Esophagus squamous epithelium (tissue), 5 donors: ENCODE measurements at regions not wholly inside any gene's neighbourhood (a gene's known extent, or its start where the extent isn't known, plus 50 kb on each side); places are given as distances from the start of the nearest gene placed in this dataset.

Experiments used
- DNase-seq: peaks from one replicate; lab custom pipeline; 2025; lab: John Stamatoyannopoulos, UW
- H3K27ac ChIP-seq, 4 donors: fragments of 200-600 bp; sonication (generic); one replicate each; pipeline ENCODE4 v1.5.1; 2016 to 2019; ENCODE audit warnings: mild to moderate bottlenecking in 1 of 4
- H3K27me3 ChIP-seq, 4 donors: fragments of 200-600 bp; sonication (generic); 1 replicate in 3 of 4; 2 replicates in 1 of 4; pipeline versions ENCODE4 v1.5.1 to v1.6.0; 2017 to 2021; ENCODE audit warnings: antibody characterized with exemption in 1 of 4
- H3K36me3 ChIP-seq, 3 donors: fragments of 200-600 bp; sonication (generic); one replicate each; pipeline ENCODE4 v1.5.1; 2016 to 2019
- H3K4me1 ChIP-seq, 3 donors: fragments of 200-600 bp; sonication (generic); one replicate each; pipeline ENCODE4 v1.5.1; 2017 to 2019
- H3K4me3 ChIP-seq, 4 donors: fragments of 200-600 bp; sonication (generic); 1 replicate in 3 of 4; 2 replicates in 1 of 4; pipeline ENCODE4 v1.5.1; 2016 to 2019; ENCODE audit warnings: mild to moderate bottlenecking in 2 of 4, moderate library complexity in 1 of 4
- H3K9me3 ChIP-seq, 3 donors: fragments of 200-600 bp; sonication (generic); one replicate each; pipeline ENCODE4 v1.5.1; 2016 to 2019
- CTCF ChIP-seq, 6 experiments: fragments of 450-650 bp in 4 of 6; fragments of 200-600 bp in 2 of 6; sonication (generic) in 2 of 6; IDR thresholded peaks; one replicate each; pipeline ENCODE4 v1.5.1; 2016 to 2019; ENCODE audit warnings: antibody characterized with exemption in 6 of 6, mild to moderate bottlenecking in 4 of 6, moderate library complexity in 4 of 6
- POLR2A ChIP-seq, 4 donors: fragments of 450-650 bp; IDR thresholded peaks; one replicate each; pipeline ENCODE4 v1.6.1; 2017; ENCODE audit warnings: antibody characterized with exemption in 4 of 4, mild to moderate bottlenecking in 4 of 4, moderate library complexity in 3 of 4
- WGBS, 2 donors: methylation state at CpG; one replicate each; pipeline ENCODE4 v1.1.5; 2018; 5-methylcytosine and 5-hydroxymethylcytosine counted together
- intact Hi-C: fragments of 100-400 bp; cut with DNase I; formaldehyde crosslinking; loops from one replicate; pipeline ENCODE4 v1.15.0; 2022
- donor health status: DM: yes; HTN: yes; CAD: no.

GRCh38 chr1:244962130-244962529, 97.8 kb upstream of the HNRNPU start:
- Histone ChIP-seq H3K36me3 (no peaks in the 10 kb centered on the region), H3K27me3 (no peaks in the 10 kb centered on the region), H3K27ac (no peak overlapping the region), H3K4me3 (no peak overlapping the region), H3K9me3 (no peaks in the 10 kb centered on the region), H3K4me1 (peaks cover 0 to 24% (median 0%) of the 10 kb centered on the region in 3 donors)
- WGBS, 2 donors = 42 to 45% methylated on average over 3 of the region's 3 CpGs
- DNase-seq = no peak
- intact Hi-C loops = no loop called here
- TF ChIP-seq CTCF (IDR thresholded peaks at IDR 0.05) (no peak), POLR2A (IDR thresholded peaks at IDR 0.05) (no peak)

GRCh38 chr1:244960904-244961303, 96.6 kb upstream of the HNRNPU start:
- H3K9me3 ChIP-seq = no peaks in the 10 kb centered on the region
- no peaks in the 10 kb centered on the region for H3K36me3 ChIP-seq
- 73 to 88% methylated on average over 4 of the region's 4 CpGs for WGBS, 2 donors
- no peak for TF ChIP-seq CTCF (IDR thresholded peaks at IDR 0.05)
- no peak for TF ChIP-seq POLR2A (IDR thresholded peaks at IDR 0.05)
- intact Hi-C loops = no loop called here
- no peaks in the 10 kb centered on the region for H3K27me3 ChIP-seq
- no peak overlapping the region for H3K27ac ChIP-seq
- no peak for DNase-seq
- H3K4me3 ChIP-seq = no peak overlapping the region
- peaks cover 0 to 24% (median 0%) of the 10 kb centered on the region in 3 donors for H3K4me1 ChIP-seq

GRCh38 chr1:244958593-244958992, 94.2 kb upstream of the HNRNPU start:
- intact Hi-C loops = no loop called here
- DNase-seq = no peak
- H3K4me3 ChIP-seq = no peak overlapping the region
- WGBS, 2 donors = 82 to 94% methylated on average over 4 of the region's 4 CpGs
- peaks cover 0 to 5% (median 0%) of the 10 kb centered on the region in 3 donors for H3K4me1 ChIP-seq
- H3K9me3 ChIP-seq = no peaks in the 10 kb centered on the region
- no peak for TF ChIP-seq CTCF (IDR thresholded peaks at IDR 0.05)
- no peak for TF ChIP-seq POLR2A (IDR thresholded peaks at IDR 0.05)
- H3K27ac ChIP-seq = no peak overlapping the region
- H3K27me3 ChIP-seq = no peaks in the 10 kb centered on the region
- no peaks in the 10 kb centered on the region for H3K36me3 ChIP-seq

- Histone ChIP-seq H3K27ac (no peak overlapping the region), H3K9me3 (no peaks in the 10 kb centered on the region), H3K27me3 (no peaks in the 10 kb centered on the region), H3K36me3 (no peaks in the 10 kb centered on the region), H3K4me3 (no peak overlapping the region), H3K4me1 (no peaks in the 10 kb centered on the region)
- no peak for TF ChIP-seq CTCF (IDR thresholded peaks at IDR 0.05)
- no peak for TF ChIP-seq POLR2A (IDR thresholded peaks at IDR 0.05)
- intact Hi-C loops = no loop called here
- DNase-seq = no peak
- WGBS, 2 donors = 64 to 66% methylated on average over 6 of the region's 6 CpGs
These were observed 93.2 kb upstream of the HNRNPU start for GRCh38 chr1:244957525-244957924.

- TF ChIP-seq CTCF (IDR thresholded peaks at IDR 0.05) (no peak), POLR2A (IDR thresholded peaks at IDR 0.05) (no peak)
- intact Hi-C loops = no loop called here
- 93 to 96% methylated on average over 6 of the region's 6 CpGs for WGBS, 2 donors
These were observed 92.8 kb upstream of the HNRNPU start for GRCh38 chr1:244957122-244957521.

More at GRCh38 chr1:244957122-244957521, 92.8 kb upstream of the HNRNPU start:
- H3K4me3 ChIP-seq = no peak overlapping the region
- no peak for DNase-seq
- no peaks in the 10 kb centered on the region for H3K4me1 ChIP-seq
- H3K36me3 ChIP-seq = no peaks in the 10 kb centered on the region
- H3K27me3 ChIP-seq = no peaks in the 10 kb centered on the region
- no peak overlapping the region for H3K27ac ChIP-seq
- H3K9me3 ChIP-seq = no peaks in the 10 kb centered on the region
